ENCODE measurements at regions not wholly inside any gene's neighbourhood (a gene's known extent, or its start where the extent isn't known, plus 50 kb on each side); places are given as distances from the start of the nearest gene placed in this dataset.

DNA sequence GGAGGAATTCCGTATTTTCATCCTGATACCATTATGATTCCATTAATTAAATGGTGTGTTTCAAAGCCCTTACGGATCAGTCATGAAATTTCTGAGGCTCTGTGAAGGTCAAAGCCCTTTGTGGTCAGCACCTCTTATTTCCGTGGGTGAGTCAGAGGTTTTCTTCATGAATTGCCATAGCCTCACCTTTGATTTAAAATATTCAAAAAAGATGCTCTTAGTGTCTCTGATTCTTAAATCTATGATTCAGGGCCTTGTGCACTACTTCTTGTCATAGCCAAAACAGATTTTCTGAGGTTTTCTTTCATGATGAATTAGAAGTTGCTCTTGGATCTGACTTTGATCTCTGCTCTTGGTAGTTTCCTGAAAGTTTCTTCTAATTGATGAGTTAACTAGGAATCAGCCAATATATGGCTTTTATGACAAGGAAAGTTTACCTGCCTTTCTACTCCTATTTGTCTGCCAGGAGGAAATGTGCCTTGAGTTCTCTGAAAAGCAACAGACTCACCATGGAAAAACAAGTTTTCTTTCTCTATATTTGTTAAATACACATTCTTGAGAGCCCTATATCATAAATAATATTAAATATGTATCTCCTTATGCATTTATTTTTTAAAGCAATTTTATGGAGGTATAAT is 613.0 kb downstream of the UTRN start:
- Histone ChIP-seq H3K36me3 (ENCODE audit: low read depth, low read length) (no peaks in the 10 kb centered on the region), H3K4me2 (ENCODE audit: low read length) (peak overlapping the region; percentile 76), H3K27ac (ENCODE audit: low read length) (peak overlapping the region; percentile 100), H3K79me2 (ENCODE audit: low read length) (no peaks in the 10 kb centered on the region), H3K4me3 (ENCODE audit: low read length) (peak overlapping the region; percentile 31; the same call in 1 of the 2 replicates), H3K27me3 (ENCODE audit: low read length) (no peaks in the 10 kb centered on the region), H3K9ac (ENCODE audit: low read length) (peak overlapping the region; percentile 82), H3F3A (ENCODE audit: low read length, unreplicated experiment) (peaks cover 19% of the 10 kb centered on the region), H2AFZ (ENCODE audit: low read length) (no peak overlapping the region), H4K20me1 (ENCODE audit: low read length) (no peaks in the 10 kb centered on the region), H3K9me2 (replicated peaks; ENCODE audit: low read length) (no peaks in the 10 kb centered on the region), H3K4me1 (ENCODE audit: insufficient read depth, low read length) (peaks cover 63% of the 10 kb centered on the region), H3K9me3 (ENCODE audit: low read length) (no peaks in the 10 kb centered on the region)
- BruUV-seq (replicated peaks) = TSS peak; percentile 86
- ChIA-PET POLR2A (ENCODE audit: unreplicated experiment) (interaction anchor here (0.9 kb wide), 1 partner anchor 25 kb away, joined by 6 read pairs; no protein-coding TSS in a partner anchor), CTCF (no interaction called here)
- intact Hi-C loops (cut with micrococcal nuclease) = loop anchor here (5.0 kb wide), 1 partner anchor 141 kb away; no protein-coding TSS in a partner anchor
- TF ChIP-seq EZH2 (IDR thresholded peaks at IDR 0.05; ENCODE audit: low read length, unreplicated experiment) (no peak), EZH2phosphoT487 (IDR thresholded peaks at IDR 0.05; ENCODE audit: borderline replicate concordance, low read length) (no peak)
- TF ChIP-seq, protein P1, sequence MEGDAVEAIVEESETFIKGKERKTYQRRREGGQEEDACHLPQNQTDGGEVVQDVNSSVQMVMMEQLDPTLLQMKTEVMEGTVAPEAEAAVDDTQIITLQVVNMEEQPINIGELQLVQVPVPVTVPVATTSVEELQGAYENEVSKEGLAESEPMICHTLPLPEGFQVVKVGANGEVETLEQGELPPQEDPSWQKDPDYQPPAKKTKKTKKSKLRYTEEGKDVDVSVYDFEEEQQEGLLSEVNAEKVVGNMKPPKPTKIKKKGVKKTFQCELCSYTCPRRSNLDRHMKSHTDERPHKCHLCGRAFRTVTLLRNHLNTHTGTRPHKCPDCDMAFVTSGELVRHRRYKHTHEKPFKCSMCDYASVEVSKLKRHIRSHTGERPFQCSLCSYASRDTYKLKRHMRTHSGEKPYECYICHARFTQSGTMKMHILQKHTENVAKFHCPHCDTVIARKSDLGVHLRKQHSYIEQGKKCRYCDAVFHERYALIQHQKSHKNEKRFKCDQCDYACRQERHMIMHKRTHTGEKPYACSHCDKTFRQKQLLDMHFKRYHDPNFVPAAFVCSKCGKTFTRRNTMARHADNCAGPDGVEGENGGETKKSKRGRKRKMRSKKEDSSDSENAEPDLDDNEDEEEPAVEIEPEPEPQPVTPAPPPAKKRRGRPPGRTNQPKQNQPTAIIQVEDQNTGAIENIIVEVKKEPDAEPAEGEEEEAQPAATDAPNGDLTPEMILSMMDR (conservative IDR thresholded peaks at IDR 0.05; ENCODE audit: low read depth, low read length) = no peak
- DNase-seq = peak; percentile 71
- peak; percentile 30 for ATAC-seq

DNA sequence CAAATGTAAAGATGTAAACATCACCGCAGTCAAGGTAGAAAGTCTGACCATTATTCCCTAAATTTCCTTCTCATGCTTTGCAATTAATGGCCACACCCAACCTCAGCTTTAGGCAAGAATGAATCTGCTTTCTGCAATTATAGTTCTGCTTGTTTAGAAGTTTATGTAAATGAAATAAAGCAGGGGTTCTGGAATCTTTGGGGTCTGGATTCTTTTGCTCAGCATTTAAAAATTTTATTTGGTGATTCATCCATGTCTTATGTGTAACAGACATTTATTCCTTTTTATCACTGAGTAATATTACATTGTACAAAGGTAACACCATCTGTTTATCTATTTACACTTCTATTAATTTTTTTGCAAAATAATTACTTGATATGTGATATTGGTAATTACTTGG is 613.6 kb downstream of the UTRN start:
- TF ChIP-seq EZH2 (IDR thresholded peaks at IDR 0.05; ENCODE audit: low read length, unreplicated experiment) (no peak), EZH2phosphoT487 (IDR thresholded peaks at IDR 0.05; ENCODE audit: borderline replicate concordance, low read length) (no peak)
- TF ChIP-seq, protein P1 (conservative IDR thresholded peaks at IDR 0.05; ENCODE audit: low read depth, low read length) = no peak
- H3K79me2 ChIP-seq (ENCODE audit: low read length) = no peaks in the 10 kb centered on the region
- peaks cover 57% of the 10 kb centered on the region for H3K4me1 ChIP-seq (ENCODE audit: insufficient read depth, low read length)
- no TSS peak for BruUV-seq (replicated peaks)
- H3K4me3 ChIP-seq (ENCODE audit: low read length) = 0 out of 2 replicates have a peak overlapping the region, but pooled peaks have one; percentile 16
- intact Hi-C loops (cut with micrococcal nuclease) = loop anchor here (5.0 kb wide), 1 partner anchor 141 kb away; no protein-coding TSS in a partner anchor
- POLR2A ChIA-PET (ENCODE audit: unreplicated experiment) = no interaction called here
- H2AFZ ChIP-seq (ENCODE audit: low read length) = no peak overlapping the region
- H3K27me3 ChIP-seq (ENCODE audit: low read length) = no peaks in the 10 kb centered on the region
- ATAC-seq (no peak), DNase-seq (peak; percentile 22)
- H3K9ac ChIP-seq (ENCODE audit: low read length) = peak overlapping the region; percentile 82
- CTCF ChIA-PET = no interaction called here
- peak overlapping the region; percentile 76 for H3K4me2 ChIP-seq (ENCODE audit: low read length)
- H3K27ac ChIP-seq (ENCODE audit: low read length) = peak overlapping the region; percentile 100
- peaks cover 19% of the 10 kb centered on the region for H3F3A ChIP-seq (ENCODE audit: low read length, unreplicated experiment)
- H3K36me3 ChIP-seq (ENCODE audit: low read depth, low read length) = no peaks in the 10 kb centered on the region
- no peaks in the 10 kb centered on the region for H3K9me2 ChIP-seq (replicated peaks; ENCODE audit: low read length)
- no peaks in the 10 kb centered on the region for H3K9me3 ChIP-seq (ENCODE audit: low read length)
- H4K20me1 ChIP-seq (ENCODE audit: low read length) = no peaks in the 10 kb centered on the region

DNA sequence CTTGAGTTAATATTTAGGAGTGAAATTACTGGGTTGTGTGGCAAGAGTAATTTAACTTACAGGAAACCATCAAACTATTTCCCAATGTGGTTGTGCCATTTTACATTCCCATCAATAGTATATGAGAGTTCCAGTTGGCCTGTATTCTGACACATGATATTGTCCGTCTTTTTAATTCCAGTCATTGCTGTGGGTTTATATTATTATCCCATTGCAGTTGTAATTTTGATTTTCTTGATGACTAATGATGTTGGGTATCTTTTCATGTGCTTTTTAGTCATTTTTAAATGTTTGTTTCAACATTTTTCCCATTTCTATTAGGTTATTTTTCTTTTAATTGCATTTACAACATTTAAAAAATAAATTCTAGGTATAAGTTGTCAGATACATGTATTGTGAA is 614.0 kb downstream of the UTRN start:
- no peaks in the 10 kb centered on the region for H3K9me2 ChIP-seq (replicated peaks; ENCODE audit: low read length)
- H3K4me1 ChIP-seq (ENCODE audit: insufficient read depth, low read length) = peaks cover 53% of the 10 kb centered on the region
- H3K4me3 ChIP-seq (ENCODE audit: low read length) = 0 out of 2 replicates have a peak overlapping the region, but pooled peaks have one; percentile 16
- ATAC-seq (no peak), DNase-seq (peak; percentile 45)
- POLR2A ChIA-PET (ENCODE audit: unreplicated experiment) = no interaction called here
- H3K9me3 ChIP-seq (ENCODE audit: low read length) = no peaks in the 10 kb centered on the region
- H3K27me3 ChIP-seq (ENCODE audit: low read length) = no peaks in the 10 kb centered on the region
- H3K79me2 ChIP-seq (ENCODE audit: low read length) = no peaks in the 10 kb centered on the region
- TF ChIP-seq, protein P1 (conservative IDR thresholded peaks at IDR 0.05; ENCODE audit: low read depth, low read length) = no peak
- TF ChIP-seq EZH2phosphoT487 (IDR thresholded peaks at IDR 0.05; ENCODE audit: borderline replicate concordance, low read length) (no peak), EZH2 (IDR thresholded peaks at IDR 0.05; ENCODE audit: low read length, unreplicated experiment) (no peak)
- CTCF ChIA-PET = no interaction called here
- intact Hi-C loops (cut with micrococcal nuclease) = loop anchor here (5.0 kb wide), 1 partner anchor 142 kb away; no protein-coding TSS in a partner anchor
- H3K27ac ChIP-seq (ENCODE audit: low read length) = peak overlapping the region; percentile 100
- H3F3A ChIP-seq (ENCODE audit: low read length, unreplicated experiment) = peaks cover 19% of the 10 kb centered on the region
- H4K20me1 ChIP-seq (ENCODE audit: low read length) = no peaks in the 10 kb centered on the region
- no peaks in the 10 kb centered on the region for H3K36me3 ChIP-seq (ENCODE audit: low read depth, low read length)
- H3K9ac ChIP-seq (ENCODE audit: low read length) = peak overlapping the region; percentile 82
- no peak overlapping the region for H2AFZ ChIP-seq (ENCODE audit: low read length)
- H3K4me2 ChIP-seq (ENCODE audit: low read length) = peak overlapping the region; percentile 76
- BruUV-seq (replicated peaks) = no TSS peak

Measured in PC-3 (cell line).